HCT116 (cell line): ENCODE measurements at regions not wholly inside any gene's neighbourhood (a gene's known extent, or its start where the extent isn't known, plus 50 kb on each side); places are given as distances from the start of the nearest gene placed in this dataset.

Experiments used
- ATAC-seq: fragments of 200-7000 bp; cut with Tn5 transposase; 2 replicates; pipeline ENCODE4 v1.9.1; 2020; ENCODE audit warnings: mild to moderate bottlenecking, moderate library complexity
- BruUV-seq: library from RNA; stranded (reverse); fragments of 400-500 nt; replicated peaks from 2 replicates; lab custom pipeline; 2021; lab: Mats Ljungman, UMichigan
- CTCF ChIA-PET: fragments of 300-600 bp; sonication (Branson Sonifier 250); formaldehyde crosslinking; loops from one replicate; lab custom pipeline; 2021; ENCODE audit warnings: antibody characterized with exemption; lab: Charles Lee
- POLR2A ChIA-PET: fragments of 300-600, 350-600 bp; sonication (Branson Sonifier 250); formaldehyde crosslinking; loops from one replicate; lab custom pipeline; 2021; ENCODE audit warnings: antibody characterized with exemption; lab: Charles Lee
- RAD21 ChIA-PET, 2 experiments: fragments of 300-600 bp; sonication (Branson Sonifier 250); formaldehyde crosslinking; loops; one replicate each; lab custom pipeline; 2023; ENCODE audit warnings: low total read pairs in 2 of 2; ENCODE audit not compliant: uncharacterized antibody in 2 of 2, unreplicated experiment in 2 of 2, low non-redundant PET in 1 of 2; lab: Charles Lee
- DNase-seq: peaks from one replicate; pipeline ENCODE4 v3.0.0-alpha.2; 2010; ENCODE audit warnings: low read depth, low spot score
- H2AFZ ChIP-seq: fragments of 200-600 bp; shearing (Covaris generic), sonication (generic); 2 replicates; pipeline ENCODE4 v1.6.1; 2017; ENCODE audit warnings: low read depth, mixed run types, mixed read lengths, antibody characterized with exemption, low read length; ENCODE audit not compliant: poor library complexity, severe bottlenecking
- H3K27ac ChIP-seq: 2 replicates; pipeline ENCODE4 v1.5.1; 2012; ENCODE audit warnings: low read depth, low read length
- H3K27me3 ChIP-seq: fragments of 200-600 bp; sonication (generic); 2 replicates; pipeline ENCODE4 v1.6.1; 2016; ENCODE audit warnings: mixed run types, low read length, mixed read lengths; ENCODE audit not compliant: insufficient read depth
- H3K36me3 ChIP-seq, 2 experiments: fragments of 200-500 bp in 1 of 2; fragments of 200-600 bp in 1 of 2; sonication (Bioruptor generic) in 1 of 2; sonication (generic) in 1 of 2; 2 replicates each; pipeline versions ENCODE4 v1.5.1 to v1.6.1; 2014 to 2016; ENCODE audit warnings: low read length in 2 of 2, inconsistent platforms in 1 of 2, mixed read lengths in 1 of 2, mixed run types in 1 of 2; ENCODE audit not compliant: insufficient read depth in 2 of 2, control insufficient read depth in 1 of 2
- H3K4me1 ChIP-seq, 2 experiments: fragments of 200-600 bp in 1 of 2; sonication (generic) in 1 of 2; 2 replicates each; pipeline versions ENCODE4 v1.5.1 to v1.6.1; 2012 to 2017; ENCODE audit warnings: low read length in 2 of 2, inconsistent platforms in 1 of 2, mild to moderate bottlenecking in 1 of 2, mixed read lengths in 1 of 2, mixed run types in 1 of 2, moderate library complexity in 1 of 2; ENCODE audit not compliant: insufficient read depth in 2 of 2, control insufficient read depth in 1 of 2
- H3K4me2 ChIP-seq: fragments of 200-600 bp; sonication (generic); 2 replicates; pipeline ENCODE4 v1.6.1; 2017; ENCODE audit warnings: mixed run types, low read length, mixed read lengths
- H3K4me3 ChIP-seq, 2 experiments: fragments of 200-600 bp in 1 of 2; sonication (generic) in 1 of 2; replicated peaks in 1 of 2; 2 replicates each; pipeline ENCODE4 v1.5.1; 2011 to 2016; ENCODE audit warnings: low read length in 2 of 2, control low read depth in 1 of 2, low read depth in 1 of 2, mild to moderate bottlenecking in 1 of 2, mixed read lengths in 1 of 2, mixed run types in 1 of 2
- H3K79me2 ChIP-seq: fragments of 200-600 bp; sonication (generic); 2 replicates; pipeline ENCODE4 v1.6.1; 2017; ENCODE audit warnings: mild to moderate bottlenecking, mixed run types, low read length, moderate library complexity, mixed read lengths; ENCODE audit not compliant: insufficient read depth
- H3K9ac ChIP-seq: fragments of 200-600 bp; sonication (generic); 2 replicates; pipeline ENCODE4 v1.6.1; 2016; ENCODE audit warnings: low read length, mixed read lengths
- H3K9me2 ChIP-seq: fragments of 200-600 bp; sonication (generic), shearing (Covaris generic); 2 replicates; pipeline ENCODE4 v1.6.1; 2017; ENCODE audit warnings: mixed run types, mild to moderate bottlenecking, moderate library complexity; ENCODE audit not compliant: insufficient read depth
- H3K9me3 ChIP-seq, 2 experiments: fragments of 200-500 bp in 1 of 2; fragments of 200-600 bp in 1 of 2; sonication (Bioruptor generic) in 1 of 2; sonication (generic) in 1 of 2; 2 replicates each; pipeline ENCODE4 v1.6.1; 2014 to 2017; ENCODE audit warnings: low read length in 2 of 2, mixed read lengths in 2 of 2, inconsistent platforms in 1 of 2, low read depth in 1 of 2, mild to moderate bottlenecking in 1 of 2, mixed run types in 1 of 2, moderate library complexity in 1 of 2; ENCODE audit not compliant: control insufficient read depth in 1 of 2, insufficient read depth in 1 of 2
- H4K20me1 ChIP-seq: fragments of 200-600 bp; sonication (generic), shearing (Covaris generic); 2 replicates; pipeline ENCODE4 v1.6.1; 2017; ENCODE audit warnings: mixed run types, mild to moderate bottlenecking, moderate library complexity; ENCODE audit not compliant: insufficient read depth
- ATF3 ChIP-seq: IDR thresholded peaks from 2 replicates; pipeline ENCODE4 v1.6.1; 2012
- CEBPB ChIP-seq: IDR thresholded peaks from 2 replicates; pipeline ENCODE4 v1.6.1; 2012; ENCODE audit warnings: low read depth
- ELF1 ChIP-seq: IDR thresholded peaks from 2 replicates; pipeline ENCODE4 v1.6.1; 2012; ENCODE audit warnings: low read depth, borderline replicate concordance
- EZH2phosphoT487 ChIP-seq: fragments of 200-600 bp; IDR thresholded peaks from 2 replicates; pipeline ENCODE4 v1.6.1; 2018; ENCODE audit warnings: antibody characterized with exemption, borderline replicate concordance
- FOSL1 ChIP-seq: IDR thresholded peaks from 2 replicates; pipeline ENCODE4 v1.6.1; 2012; ENCODE audit warnings: low read depth
- JUND ChIP-seq: IDR thresholded peaks from 2 replicates; pipeline ENCODE4 v1.6.1; 2012
- MAX ChIP-seq: IDR thresholded peaks from 2 replicates; pipeline ENCODE4 v1.6.1; 2012
- POLR2A ChIP-seq: IDR thresholded peaks from 2 replicates; pipeline ENCODE4 v1.7.0; 2011; ENCODE audit warnings: borderline replicate concordance; ENCODE audit not compliant: insufficient read depth, insufficient read length; ENCODE audit errors: extremely low read depth
- POLR2AphosphoS5 ChIP-seq: IDR thresholded peaks from 2 replicates; pipeline ENCODE4 v1.6.1; 2011; ENCODE audit warnings: mild to moderate bottlenecking, low read depth, low read length, moderate library complexity
- SIN3A ChIP-seq: IDR thresholded peaks from 2 replicates; pipeline ENCODE4 v1.6.1; 2012; ENCODE audit warnings: low read depth
- TCF7L2 ChIP-seq: IDR thresholded peaks from 2 replicates; pipeline ENCODE4 v1.7.0; 2011; ENCODE audit warnings: borderline replicate concordance, inconsistent platforms; ENCODE audit not compliant: insufficient read depth, insufficient read length; ENCODE audit errors: extremely low read depth
- YY1 ChIP-seq: IDR thresholded peaks from 2 replicates; pipeline ENCODE4 v1.6.1; 2011; ENCODE audit warnings: low read length, low read depth, moderate library complexity, mild to moderate bottlenecking; ENCODE audit not compliant: insufficient replicate concordance; ENCODE audit errors: extremely low read depth
- ZFX ChIP-seq: fragments of 450-650 bp; IDR thresholded peaks from 2 replicates; pipeline ENCODE4 v1.6.1; 2017
- ZNF274 ChIP-seq: fragments of 200-500 bp; sonication (Bioruptor generic); IDR thresholded peaks from 2 replicates; pipeline ENCODE4 v1.6.1; 2014; ENCODE audit warnings: mild to moderate bottlenecking, low read depth, low read length, inconsistent platforms
- intact Hi-C: fragments of 100-400 bp; cut with micrococcal nuclease; formaldehyde crosslinking; loops from 2 replicates; pipeline ENCODE4 v1.10.0; 2022

GRCh38 chr1:58989845-58990244, 206.0 kb upstream of the JUN start:
- Histone ChIP-seq H3K9ac (no peak overlapping the region), H3K4me1 (no peaks in the 10 kb centered on the region), H3K27ac (no peak overlapping the region), H3K27me3 (no peaks in the 10 kb centered on the region), H3K79me2 (no peaks in the 10 kb centered on the region), H3K4me2 (no peak overlapping the region), H3K9me2 (no peaks in the 10 kb centered on the region), H3K4me3 (no peak overlapping the region), H4K20me1 (no peaks in the 10 kb centered on the region), H3K9me3 (no peaks in the 10 kb centered on the region), H3K36me3 (no peaks in the 10 kb centered on the region), H2AFZ (no peak overlapping the region)
- ATAC-seq (no peak), DNase-seq (no peak)
- CTCF ChIA-PET = no interaction called here
- TF ChIP-seq ATF3 = no peak
- no peak for TF ChIP-seq EZH2phosphoT487
- no peak for TF ChIP-seq TCF7L2
- no peak for TF ChIP-seq CEBPB
- TF ChIP-seq JUND = no peak
- TF ChIP-seq POLR2AphosphoS5 = no peak
- TF ChIP-seq YY1 = no peak
- no peak for TF ChIP-seq MAX
- no peak for TF ChIP-seq ZNF274
- TF ChIP-seq POLR2A = no peak
- TF ChIP-seq FOSL1 = no peak
- no peak for TF ChIP-seq SIN3A
- TF ChIP-seq ELF1 = no peak
- no peak for TF ChIP-seq ZFX
- no TSS peak for BruUV-seq
- RAD21 ChIA-PET = no interaction called here
- intact Hi-C loops = no loop called here
- POLR2A ChIA-PET = no interaction called here
